Lower leg skin (tissue), 4 donors: ENCODE measurements at regions not wholly inside any gene's neighbourhood (a gene's known extent, or its start where the extent isn't known, plus 50 kb on each side); places are given as distances from the start of the nearest gene placed in this dataset.

ENCODE experiments used
- DNase-seq, 2 donors: peaks; one replicate each; pipeline ENCODE4 v3.0.0-alpha.2; 2019; ENCODE audit warnings: low spot score in 2 of 2
- H3K4me3 ChIP-seq: fragments of 200-600 bp; sonication (generic); 2 replicates; pipeline ENCODE4 v1.5.1; 2017; ENCODE audit warnings: mild to moderate bottlenecking, low read depth; ENCODE audit not compliant: poor library complexity, severe bottlenecking
- POLR2A ChIP-seq, 2 donors: fragments of 450-650 bp; IDR thresholded peaks; one replicate each; pipeline ENCODE4 v1.6.1; 2016 to 2017; ENCODE audit warnings: antibody characterized with exemption in 2 of 2, mild to moderate bottlenecking in 1 of 2, moderate library complexity in 1 of 2
- WGBS, 2 donors: methylation state at CpG; one replicate each; pipeline ENCODE4 v1.1.5; 2018; 5-methylcytosine and 5-hydroxymethylcytosine counted together
- intact Hi-C: fragments of 100-400 bp; cut with DNase I; formaldehyde crosslinking; loops from one replicate; pipeline ENCODE4 v1.15.0; 2023; ENCODE audit warnings: low total_unique reads
- TF ChIP-seq, protein P1 (sequence below), 3 donors: fragments of 450-650 bp; IDR thresholded peaks; one replicate each; pipeline ENCODE4 v1.5.1; 2016; ENCODE audit warnings: antibody characterized with exemption in 3 of 3, mild to moderate bottlenecking in 3 of 3, moderate library complexity in 2 of 3

DNA sequence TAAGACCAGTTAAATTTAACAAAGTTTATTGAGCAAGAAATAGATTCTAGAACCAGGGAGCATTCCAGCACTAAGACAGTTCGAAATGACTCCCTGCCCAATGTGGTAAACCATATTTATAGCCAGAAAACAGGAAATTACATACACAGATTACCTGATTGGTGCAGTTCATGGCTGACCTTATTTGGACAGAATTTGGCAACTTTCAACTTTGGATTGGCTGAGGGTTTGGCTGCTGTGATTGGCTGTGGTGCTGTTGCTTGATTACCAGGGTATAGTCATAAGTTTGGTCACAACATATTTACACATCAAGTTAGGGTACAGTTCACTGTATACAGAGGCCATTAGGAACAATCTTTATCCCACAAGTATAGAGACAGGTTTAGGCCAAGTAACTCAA lies 984.8 kb upstream of the MIR17HG start:
- no peak for TF ChIP-seq POLR2A (IDR thresholded peaks at IDR 0.05)
- TF ChIP-seq, protein P1, sequence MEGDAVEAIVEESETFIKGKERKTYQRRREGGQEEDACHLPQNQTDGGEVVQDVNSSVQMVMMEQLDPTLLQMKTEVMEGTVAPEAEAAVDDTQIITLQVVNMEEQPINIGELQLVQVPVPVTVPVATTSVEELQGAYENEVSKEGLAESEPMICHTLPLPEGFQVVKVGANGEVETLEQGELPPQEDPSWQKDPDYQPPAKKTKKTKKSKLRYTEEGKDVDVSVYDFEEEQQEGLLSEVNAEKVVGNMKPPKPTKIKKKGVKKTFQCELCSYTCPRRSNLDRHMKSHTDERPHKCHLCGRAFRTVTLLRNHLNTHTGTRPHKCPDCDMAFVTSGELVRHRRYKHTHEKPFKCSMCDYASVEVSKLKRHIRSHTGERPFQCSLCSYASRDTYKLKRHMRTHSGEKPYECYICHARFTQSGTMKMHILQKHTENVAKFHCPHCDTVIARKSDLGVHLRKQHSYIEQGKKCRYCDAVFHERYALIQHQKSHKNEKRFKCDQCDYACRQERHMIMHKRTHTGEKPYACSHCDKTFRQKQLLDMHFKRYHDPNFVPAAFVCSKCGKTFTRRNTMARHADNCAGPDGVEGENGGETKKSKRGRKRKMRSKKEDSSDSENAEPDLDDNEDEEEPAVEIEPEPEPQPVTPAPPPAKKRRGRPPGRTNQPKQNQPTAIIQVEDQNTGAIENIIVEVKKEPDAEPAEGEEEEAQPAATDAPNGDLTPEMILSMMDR (IDR thresholded peaks at IDR 0.05): no peak
- no peak for DNase-seq
- no peak overlapping the region for H3K4me3 ChIP-seq
- intact Hi-C loops: no loop called here
- 33 to 51% methylated on average over 1 of the region's 1 CpG for WGBS, 2 donors

DNA sequence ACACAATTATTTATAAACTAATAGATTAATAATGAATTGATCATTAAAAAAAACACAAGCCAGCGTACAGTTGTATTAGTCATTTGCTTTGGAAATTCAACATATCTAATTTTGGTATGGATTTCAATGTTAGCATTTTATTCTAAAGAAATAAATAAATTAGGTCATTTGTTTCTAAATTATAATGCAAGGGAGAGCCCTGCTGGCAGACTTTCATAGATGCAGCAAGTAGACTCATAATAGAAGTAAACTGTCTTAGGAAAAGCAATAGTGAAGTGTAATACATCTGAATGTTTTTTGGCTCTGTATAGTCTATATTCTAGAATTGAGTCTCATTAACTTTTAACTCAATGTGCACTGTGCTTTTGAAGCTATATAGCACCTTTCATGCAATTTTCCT lies 982.4 kb upstream of the MIR17HG start:
- no peak for TF ChIP-seq POLR2A (IDR thresholded peaks at IDR 0.05)
- TF ChIP-seq, protein P1 (IDR thresholded peaks at IDR 0.05): no peak
- 83 to 90% methylated on average over 1 of the region's 1 CpG for WGBS, 2 donors
- intact Hi-C loops: no loop called here
- DNase-seq: no peak
- H3K4me3 ChIP-seq: no peak overlapping the region

DNA sequence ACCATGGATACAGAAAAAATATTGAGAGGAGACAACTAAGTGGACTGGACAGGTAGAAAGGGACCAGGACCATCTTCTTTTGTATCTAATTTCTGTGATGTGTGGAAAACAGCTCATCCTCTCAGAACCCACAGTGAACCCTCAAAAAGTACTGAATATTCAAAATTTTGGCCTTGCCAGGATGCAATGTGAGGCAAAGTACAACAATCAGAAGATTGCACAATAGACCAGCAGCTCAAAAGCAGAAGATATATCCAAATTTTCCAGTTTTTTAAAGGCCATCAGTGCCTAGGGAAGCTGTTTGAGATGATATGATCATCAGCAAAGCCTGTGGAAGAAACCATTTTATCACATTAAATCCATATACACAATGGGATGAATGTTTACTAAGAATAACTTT lies 973.3 kb upstream of the MIR17HG start:
- no peak for DNase-seq
- intact Hi-C loops: no loop called here
- H3K4me3 ChIP-seq: no peak overlapping the region
- TF ChIP-seq POLR2A (IDR thresholded peaks at IDR 0.05): no peak
- TF ChIP-seq, protein P1 (IDR thresholded peaks at IDR 0.05): no peak

DNA sequence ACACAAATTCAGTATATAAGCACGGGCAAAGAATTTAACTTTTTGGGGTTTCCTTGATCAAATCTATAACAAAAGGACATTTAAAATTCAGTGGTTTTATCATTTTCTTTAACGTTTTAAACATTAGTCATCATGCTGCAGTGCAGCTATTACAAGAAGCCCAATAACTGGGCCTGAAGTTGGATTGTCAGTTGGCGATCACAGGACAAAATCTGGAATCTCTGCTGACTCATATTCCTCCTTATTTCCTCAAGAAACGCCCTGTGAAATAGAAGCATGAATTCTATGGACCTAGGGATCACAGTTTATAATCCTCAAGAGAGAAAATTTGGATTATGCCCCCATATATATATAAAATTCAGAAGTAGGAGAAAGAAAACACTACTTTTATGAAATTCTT lies 971.6 kb upstream of the MIR17HG start:
- intact Hi-C loops: no loop called here
- TF ChIP-seq POLR2A (IDR thresholded peaks at IDR 0.05): no peak
- TF ChIP-seq, protein P1 (IDR thresholded peaks at IDR 0.05): no peak
- H3K4me3 ChIP-seq: no peak overlapping the region
- WGBS, 2 donors: 74 to 81% methylated on average over 4 of the region's 4 CpGs
- DNase-seq: no peak

DNA sequence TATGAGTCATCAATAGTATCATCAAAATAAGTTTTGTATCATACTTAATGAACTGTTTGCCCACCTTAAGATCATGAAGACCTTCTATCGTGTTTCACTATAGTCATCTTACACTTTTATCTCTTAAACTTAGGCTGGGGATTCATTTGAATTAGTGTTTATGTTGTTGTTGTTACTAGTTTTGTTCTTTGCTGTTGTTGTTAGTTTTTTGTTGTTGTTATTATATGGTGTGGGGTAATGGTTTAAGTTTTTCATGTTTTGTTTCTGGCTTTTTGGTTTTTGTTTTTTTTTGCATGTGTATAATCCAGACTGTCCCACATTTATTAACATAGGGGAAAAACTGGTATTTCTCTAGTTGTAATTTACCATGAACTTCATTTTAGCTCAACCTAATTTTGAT lies 965.1 kb upstream of the MIR17HG start:
- DNase-seq: no peak
- no peak overlapping the region for H3K4me3 ChIP-seq
- intact Hi-C loops: no loop called here
- 90 to 92% methylated on average over 1 of the region's 1 CpG for WGBS, 2 donors
- TF ChIP-seq, protein P1 (IDR thresholded peaks at IDR 0.05): no peak
- no peak for TF ChIP-seq POLR2A (IDR thresholded peaks at IDR 0.05)

DNA sequence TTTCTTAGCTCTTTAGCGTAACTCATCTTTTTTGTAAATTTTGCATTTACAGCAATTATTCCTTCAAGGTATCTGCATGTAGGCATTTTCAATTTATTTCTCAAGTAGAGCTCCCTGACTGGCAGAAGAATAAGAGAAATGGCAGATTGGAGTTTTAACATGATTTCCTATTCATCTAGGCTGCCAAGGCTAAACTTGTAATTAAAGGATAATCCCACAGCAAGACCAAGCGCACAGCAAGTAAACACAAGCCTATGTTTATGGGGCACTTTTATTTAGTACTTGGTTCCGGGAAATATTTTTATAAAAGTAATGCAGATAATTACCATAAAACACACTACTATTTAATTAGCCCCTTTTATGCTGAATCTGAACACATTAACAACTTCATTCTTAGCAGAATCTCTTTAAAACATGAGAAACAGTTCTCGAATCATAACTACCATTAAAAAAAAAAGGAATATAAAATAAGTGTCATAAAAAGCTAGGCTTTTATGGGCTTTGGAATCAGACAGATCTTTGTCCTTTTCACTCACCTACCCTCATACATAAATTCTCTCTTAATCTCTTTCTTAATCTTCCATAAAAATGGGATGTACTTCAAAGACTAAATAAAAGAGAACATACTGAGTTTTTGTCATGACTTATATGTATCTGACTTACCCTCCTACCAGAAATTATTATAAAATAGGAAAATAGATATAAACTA lies 961.6 kb upstream of the MIR17HG start:
- no peak for DNase-seq
- WGBS, 2 donors: 61 to 63% methylated on average over 4 of the region's 4 CpGs
- no peak overlapping the region for H3K4me3 ChIP-seq
- TF ChIP-seq, protein P1 (IDR thresholded peaks at IDR 0.05): no peak
- no peak for TF ChIP-seq POLR2A (IDR thresholded peaks at IDR 0.05)
- intact Hi-C loops: no loop called here
